K562 (cell line): ENCODE measurements at regions not wholly inside any gene's neighbourhood (a gene's known extent, or its start where the extent isn't known, plus 50 kb on each side); places are given as distances from the start of the nearest gene placed in this dataset.

Experiments
- ATAC-seq: fragments of 200-7000 bp; cut with Tn5 transposase; 3 replicates; pipeline ENCODE4 v1.9.1; 2020; ENCODE audit warnings: moderate library complexity
- BruUV-seq: library from RNA; stranded (reverse); fragments of 400-500 nt; replicated peaks from 2 replicates; lab custom pipeline; 2021; lab: Mats Ljungman, UMichigan
- CTCF ChIA-PET: fragments of 300-600 bp; formaldehyde crosslinking; extraction: SDS; loops from one replicate; lab custom pipeline; 2021; ENCODE audit warnings: low intra/inter-chr PET ratio; lab: Yijun Ruan, JAX
- POLR2A ChIA-PET: fragments of 300-600, 350-650 bp; sonication (Branson Sonifier 250); formaldehyde crosslinking; extraction: SDS; loops from one replicate; lab custom pipeline; 2021; ENCODE audit warnings: antibody characterized with exemption, inconsistent platforms; lab: Yijun Ruan, JAX
- DNase-seq, 4 experiments: peaks; one replicate each; pipeline versions ENCODE4 v3.0.0 to v3.0.0-alpha.2; 2011 to 2018; ENCODE audit warnings: low spot score in 3 of 4, mixed read lengths in 3 of 4; ENCODE audit errors: extremely low read depth in 1 of 4
- FAIRE-seq: peaks from 2 replicates; lab custom pipeline; 2011; peaks lifted over from hg19 to GRCh38; lab: Jason Lieb, UNC
- H2AFZ ChIP-seq: 2 replicates; pipeline ENCODE4 v1.6.0; 2011; ENCODE audit warnings: low read depth, low read length, control low read depth, inconsistent platforms
- H3K27ac ChIP-seq: fragments of 200-600 bp; 3 replicates; pipeline ENCODE4 v1.8.0; 2011; ENCODE audit warnings: low read depth, mild to moderate bottlenecking, control low read depth, inconsistent platforms, low read length, moderate library complexity, mixed read lengths; ENCODE audit errors: extremely low read depth
- H3K27me3 ChIP-seq, 2 experiments: fragments of 300-600 bp in 1 of 2; 2 replicates in 1 of 2; 3 replicates in 1 of 2; pipeline versions ENCODE4 v1.6.0 to v1.8.0; 2011; ENCODE audit warnings: inconsistent platforms in 2 of 2, low read length in 2 of 2, mild to moderate bottlenecking in 1 of 2, mixed read lengths in 1 of 2, moderate library complexity in 1 of 2; ENCODE audit not compliant: control insufficient read depth in 2 of 2, insufficient read depth in 2 of 2
- H3K36me3 ChIP-seq: fragments of 300-600 bp; 3 replicates; pipeline ENCODE4 v1.8.0; 2011; ENCODE audit warnings: mild to moderate bottlenecking, low read length, inconsistent platforms; ENCODE audit not compliant: control insufficient read depth, insufficient read depth
- H3K4me1 ChIP-seq, 2 experiments: fragments of 200-600 bp in 1 of 2; replicated peaks in 1 of 2; 2 replicates in 1 of 2; 3 replicates in 1 of 2; pipeline versions ENCODE4 v1.5.1 to v1.8.0; 2011; ENCODE audit warnings: inconsistent platforms in 2 of 2, low read length in 2 of 2, mild to moderate bottlenecking in 1 of 2, mixed read lengths in 1 of 2, moderate library complexity in 1 of 2; ENCODE audit not compliant: control insufficient read depth in 2 of 2, insufficient read depth in 2 of 2
- H3K4me2 ChIP-seq: 2 replicates; pipeline ENCODE4 v1.6.1; 2011; ENCODE audit warnings: low read length, control low read depth, inconsistent platforms, mixed read lengths; ENCODE audit not compliant: insufficient read depth
- H3K4me3 ChIP-seq: fragments of 200-600 bp; sonication (generic), shearing (Covaris generic); 2 replicates; pipeline ENCODE4 v1.5.1; 2016; ENCODE audit warnings: control low read depth, inconsistent platforms
- H3K79me2 ChIP-seq: fragments of 200-600 bp; 3 replicates; pipeline ENCODE4 v1.8.0; 2011; ENCODE audit warnings: low read length, inconsistent platforms; ENCODE audit not compliant: control insufficient read depth, insufficient read depth
- H3K9ac ChIP-seq, 2 experiments: 2 replicates each; pipeline versions ENCODE4 v1.6.0 to v1.6.1; 2011; ENCODE audit warnings: low read depth in 2 of 2, low read length in 2 of 2, control low read depth in 1 of 2, inconsistent platforms in 1 of 2, mild to moderate bottlenecking in 1 of 2, mixed read lengths in 1 of 2; ENCODE audit not compliant: insufficient read depth in 1 of 2
- H3K9me1 ChIP-seq: one replicate; pipeline ENCODE4 v1.6.0; 2011; ENCODE audit warnings: inconsistent platforms, mild to moderate bottlenecking, low read length, moderate library complexity; ENCODE audit not compliant: control insufficient read depth, insufficient read depth
- H3K9me3 ChIP-seq: replicated peaks from 2 replicates; pipeline ENCODE4 v1.5.1; 2011; ENCODE audit warnings: low read depth, low read length, inconsistent platforms; ENCODE audit not compliant: control insufficient read depth, insufficient read depth
- H4K20me1 ChIP-seq: replicated peaks from 2 replicates; pipeline ENCODE4 v1.6.1; 2011; ENCODE audit warnings: low read length, inconsistent platforms, mixed read lengths; ENCODE audit not compliant: control insufficient read depth, insufficient read depth
- ARID4B ChIP-seq: sonication (generic); formaldehyde crosslinking; IDR thresholded peaks from 2 replicates; pipeline ENCODE4 v1.8.0; 2022; ENCODE audit warnings: mild to moderate bottlenecking, missing genetic modification reagents
- BMI1 ChIP-seq: fragments of 150-350 bp; IDR thresholded peaks from 2 replicates; pipeline ENCODE4 v1.6.1; 2014; ENCODE audit warnings: low read length
- NEUROD1 ChIP-seq: fragments of 150-350 bp; IDR thresholded peaks from 2 replicates; pipeline ENCODE4 v1.6.1; 2014; ENCODE audit warnings: borderline replicate concordance, low read length, low read depth; ENCODE audit not compliant: partially characterized antibody
- RBM34 ChIP-seq: fragments of 200-400 bp; formaldehyde crosslinking; IDR thresholded peaks from 2 replicates; pipeline ENCODE4 v1.6.1; 2018; ENCODE audit warnings: low read length, borderline replicate concordance; ENCODE audit not compliant: insufficient read depth
- RCOR1 ChIP-seq, 2 experiments: IDR thresholded peaks; 2 replicates each; pipeline ENCODE4 v1.6.1; 2012; ENCODE audit warnings: low read depth in 2 of 2, low read length in 2 of 2, borderline replicate concordance in 1 of 2, improper control_type of control experiment in 1 of 2
- SETDB1 ChIP-seq: IDR thresholded peaks from one replicate; pipeline ENCODE4 v1.6.1; 2012; ENCODE audit warnings: low read length, control low read depth, inconsistent platforms
- ZBTB1 ChIP-seq: sonication (generic); formaldehyde crosslinking; IDR thresholded peaks from 2 replicates; pipeline ENCODE4 v1.8.1; 2023; ENCODE audit warnings: missing genetic modification reagents, low read depth, mild to moderate bottlenecking, borderline replicate concordance
- ZMIZ1 ChIP-seq, 2 experiments: fragments of 150-350 bp in 1 of 2; IDR thresholded peaks; 2 replicates each; pipeline ENCODE4 v1.6.1; 2012 to 2016; ENCODE audit warnings: low read depth in 2 of 2, low read length in 2 of 2, mild to moderate bottlenecking in 1 of 2, moderate library complexity in 1 of 2
- ZZZ3 ChIP-seq: fragments of 450-650 bp; IDR thresholded peaks from 2 replicates; pipeline ENCODE4 v1.6.1; 2016; ENCODE audit warnings: antibody characterized with exemption, mild to moderate bottlenecking, moderate library complexity
- WGBS: fragments of 100-300 bp; shearing (Covaris generic); methylation state at CpG from one replicate; pipeline ENCODE4 v1.1.6; 2016; ENCODE audit warnings: low coverage, mixed read lengths; ENCODE audit not compliant: insufficient coverage; ENCODE audit errors: missing lambda C conversion rate; 5-methylcytosine and 5-hydroxymethylcytosine counted together
- in situ Hi-C: fragments of 300-500 bp; cut with MboI; formaldehyde crosslinking; loops from 4 replicates; pipeline ENCODE4 v1.15.0; 2018; ENCODE audit warnings: inconsistent platforms, mixed read lengths
- intact Hi-C: fragments of 100-400 bp; cut with micrococcal nuclease; formaldehyde crosslinking; loops from 2 replicates; pipeline ENCODE4 v1.14.2; 2022

GRCh38 chr7:51590746-51591145 is 274.1 kb upstream of the COBL start (continued):
- no peak for TF ChIP-seq ZMIZ1 (IDR thresholded peaks at IDR 0.05; ENCODE audit: low read depth in 2 of 2, low read length in 2 of 2)

DNA sequence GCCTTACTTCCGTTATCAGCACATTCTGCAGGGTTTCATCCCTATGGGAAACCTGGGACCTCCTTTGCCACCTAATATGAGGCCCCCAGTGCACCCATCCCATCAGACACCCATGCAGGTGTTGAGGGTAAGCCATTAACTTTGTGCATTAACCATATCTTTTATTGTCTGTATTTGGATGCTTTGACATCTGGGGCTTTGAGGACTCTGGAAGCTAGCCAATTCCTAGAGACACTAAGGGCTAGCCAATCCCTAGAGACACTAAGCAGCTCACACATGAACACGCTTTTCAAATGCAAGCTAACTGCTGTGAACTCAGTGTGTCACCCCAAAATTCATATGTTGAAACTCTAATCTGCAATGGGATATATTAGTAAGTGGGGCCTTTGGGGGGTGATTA is 272.5 kb upstream of the COBL start:
- POLR2A ChIA-PET: no interaction called here
- in situ Hi-C loops: loop anchor here (25.0 kb wide), 1 partner anchor 1148 kb away; no protein-coding TSS in a partner anchor
- no peaks in the 10 kb centered on the region for H3K79me2 ChIP-seq

More for the DNA sequence above, 272.5 kb upstream of the COBL start:
- Histone ChIP-seq H3K9ac (no peak overlapping the region), H4K20me1 (no peaks in the 10 kb centered on the region)
- intact Hi-C loops: no loop called here
- TF ChIP-seq SETDB1 (no peak), ZBTB1 (CRISPR knock-in tag) (no peak), NEUROD1 (no peak), RBM34 (no peak), RCOR1 (IDR thresholded peaks at IDR 0.05; ENCODE audit: borderline replicate concordance in 1 of 2, low read depth in 2 of 2, low read length in 2 of 2) (no peak), BMI1 (no peak), ZZZ3 (no peak), ARID4B (CRISPR knock-in tag) (no peak)
- TF ChIP-seq, all 486 proteins: peak for 0
- CTCF ChIA-PET: no interaction called here
- Histone ChIP-seq H3K4me2 (no peak overlapping the region), H3K4me1 (no peaks in the 10 kb centered on the region), H3K27ac (no peak overlapping the region), H3K9me1 (no peaks in the 10 kb centered on the region), H2AFZ (no peak overlapping the region), H3K9me3 (no peaks in the 10 kb centered on the region), H3K36me3 (no peaks in the 10 kb centered on the region), H3K27me3 (no peaks in the 10 kb centered on the region), H3K4me3 (no peak overlapping the region)
- no peak for FAIRE-seq
- no TSS peak for BruUV-seq
- no peak for DNase-seq
- no peak for ATAC-seq
- WGBS: 4% methylated on average over 2 of the region's 2 CpGs
